ENCODE measurements at regions not wholly inside any gene's neighbourhood (a gene's known extent, or its start where the extent isn't known, plus 50 kb on each side); places are given as distances from the start of the nearest gene placed in this dataset.

DNA sequence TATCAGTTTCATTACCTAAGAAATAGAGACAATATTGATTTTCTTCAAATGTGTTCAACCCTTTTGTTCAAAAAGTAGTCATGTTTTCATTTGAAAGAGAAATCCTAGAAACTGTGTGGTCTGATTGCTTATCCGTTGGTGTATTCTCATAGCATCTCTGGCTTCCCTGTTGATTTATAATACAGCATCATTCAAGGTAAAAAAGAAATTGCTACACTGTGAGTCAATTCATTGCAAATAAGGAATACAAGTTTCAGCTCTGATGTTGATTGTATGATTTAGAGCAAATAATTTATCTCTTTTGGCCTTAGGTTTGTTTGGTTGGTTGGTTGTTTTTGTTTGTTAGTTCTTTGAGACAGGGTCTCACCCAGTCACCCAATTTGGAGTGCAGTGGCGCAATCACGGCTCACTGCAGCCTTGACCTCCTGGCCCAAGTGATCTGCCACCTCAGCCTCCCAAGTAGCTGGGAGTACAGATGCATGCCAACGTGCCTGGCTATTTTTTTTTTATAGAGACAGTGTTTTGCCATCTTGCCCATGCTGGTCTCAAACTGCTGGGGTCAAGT is 185.5 kb upstream of the TNFAIP3 start:
- TF ChIP-seq, protein P1, sequence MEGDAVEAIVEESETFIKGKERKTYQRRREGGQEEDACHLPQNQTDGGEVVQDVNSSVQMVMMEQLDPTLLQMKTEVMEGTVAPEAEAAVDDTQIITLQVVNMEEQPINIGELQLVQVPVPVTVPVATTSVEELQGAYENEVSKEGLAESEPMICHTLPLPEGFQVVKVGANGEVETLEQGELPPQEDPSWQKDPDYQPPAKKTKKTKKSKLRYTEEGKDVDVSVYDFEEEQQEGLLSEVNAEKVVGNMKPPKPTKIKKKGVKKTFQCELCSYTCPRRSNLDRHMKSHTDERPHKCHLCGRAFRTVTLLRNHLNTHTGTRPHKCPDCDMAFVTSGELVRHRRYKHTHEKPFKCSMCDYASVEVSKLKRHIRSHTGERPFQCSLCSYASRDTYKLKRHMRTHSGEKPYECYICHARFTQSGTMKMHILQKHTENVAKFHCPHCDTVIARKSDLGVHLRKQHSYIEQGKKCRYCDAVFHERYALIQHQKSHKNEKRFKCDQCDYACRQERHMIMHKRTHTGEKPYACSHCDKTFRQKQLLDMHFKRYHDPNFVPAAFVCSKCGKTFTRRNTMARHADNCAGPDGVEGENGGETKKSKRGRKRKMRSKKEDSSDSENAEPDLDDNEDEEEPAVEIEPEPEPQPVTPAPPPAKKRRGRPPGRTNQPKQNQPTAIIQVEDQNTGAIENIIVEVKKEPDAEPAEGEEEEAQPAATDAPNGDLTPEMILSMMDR (IDR thresholded peaks at IDR 0.05), result no peak
- no peak for TF ChIP-seq POLR2AphosphoS5 (IDR thresholded peaks at IDR 0.05)
